ENCODE measurements at regions not wholly inside any gene's neighbourhood (a gene's known extent, or its start where the extent isn't known, plus 50 kb on each side); places are given as distances from the start of the nearest gene placed in this dataset.

GRCh38 chr13:32889986-32890565 is 126.1 kb upstream of the KL start:
- TF ChIP-seq CTCF (IDR thresholded peaks at IDR 0.05; ENCODE audit: insufficient read depth, low read depth, low read length) (no peak), EZH2 (IDR thresholded peaks at IDR 0.05; ENCODE audit: insufficient read depth, low read length) (no peak)
